Smooth muscle cell (in vitro differentiated cells): ENCODE measurements at regions not wholly inside any gene's neighbourhood (a gene's known extent, or its start where the extent isn't known, plus 50 kb on each side); places are given as distances from the start of the nearest gene placed in this dataset.

ENCODE experiments used
- DNase-seq: peaks from one replicate; lab custom pipeline; 2025; ENCODE audit not compliant: unreplicated experiment; lab: John Stamatoyannopoulos, UW
- H2AFZ ChIP-seq: fragments of 200-600 bp; sonication (generic); 2 replicates; pipeline ENCODE4 v1.6.0; 2016; ENCODE audit warnings: antibody characterized with exemption, low read depth, mild to moderate bottlenecking
- H3F3A ChIP-seq: fragments of 200-600 bp; sonication (generic); 2 replicates; pipeline ENCODE4 v1.6.0; 2017; ENCODE audit warnings: antibody characterized with exemption, low read depth
- H3K27ac ChIP-seq: fragments of 200-600 bp; sonication (generic); 2 replicates; pipeline ENCODE4 v1.5.1; 2016; ENCODE audit warnings: low read depth, mild to moderate bottlenecking
- H3K27me3 ChIP-seq: fragments of 200-600 bp; sonication (generic); 2 replicates; pipeline ENCODE4 v1.6.1; 2016; ENCODE audit warnings: low read depth, mild to moderate bottlenecking
- H3K36me3 ChIP-seq: fragments of 200-600 bp; sonication (generic); 2 replicates; pipeline ENCODE4 v1.5.1; 2016; ENCODE audit warnings: low read depth
- H3K4me1 ChIP-seq: fragments of 200-600 bp; sonication (generic); 2 replicates; pipeline ENCODE4 v1.5.1; 2016; ENCODE audit warnings: low read depth
- H3K4me2 ChIP-seq: fragments of 200-600 bp; sonication (generic); 2 replicates; pipeline ENCODE4 v1.6.0; 2016; ENCODE audit warnings: mild to moderate bottlenecking
- H3K4me3 ChIP-seq: fragments of 200-600 bp; sonication (generic); 2 replicates; pipeline ENCODE4 v1.5.1; 2016; ENCODE audit warnings: mild to moderate bottlenecking
- H3K79me2 ChIP-seq: fragments of 200-600 bp; sonication (generic); 2 replicates; pipeline ENCODE4 v1.6.0; 2016; ENCODE audit warnings: low read depth, mild to moderate bottlenecking
- H3K9ac ChIP-seq: fragments of 200-600 bp; sonication (generic); 2 replicates; pipeline ENCODE4 v1.6.0; 2016; ENCODE audit warnings: low read depth
- H3K9me3 ChIP-seq: fragments of 200-600 bp; sonication (generic); replicated peaks from 2 replicates; pipeline ENCODE4 v1.5.1; 2016; ENCODE audit warnings: low read depth
- H4K20me1 ChIP-seq: fragments of 200-600 bp; sonication (generic); 2 replicates; pipeline ENCODE4 v1.6.0; 2016; ENCODE audit warnings: low read depth
- WGBS: methylation state at CpG from one replicate; pipeline ENCODE4 v1.1.7; 2016; ENCODE audit warnings: low lambda C conversion rate; 5-methylcytosine and 5-hydroxymethylcytosine counted together
- TF ChIP-seq, protein P1 (sequence below): fragments of 200-600 bp; sonication (generic); IDR thresholded peaks from 2 replicates; pipeline ENCODE4 v1.5.1; 2017; ENCODE audit warnings: borderline replicate concordance, mild to moderate bottlenecking, antibody characterized with exemption; ENCODE audit not compliant: insufficient read depth, poor library complexity, severe bottlenecking

DNA sequence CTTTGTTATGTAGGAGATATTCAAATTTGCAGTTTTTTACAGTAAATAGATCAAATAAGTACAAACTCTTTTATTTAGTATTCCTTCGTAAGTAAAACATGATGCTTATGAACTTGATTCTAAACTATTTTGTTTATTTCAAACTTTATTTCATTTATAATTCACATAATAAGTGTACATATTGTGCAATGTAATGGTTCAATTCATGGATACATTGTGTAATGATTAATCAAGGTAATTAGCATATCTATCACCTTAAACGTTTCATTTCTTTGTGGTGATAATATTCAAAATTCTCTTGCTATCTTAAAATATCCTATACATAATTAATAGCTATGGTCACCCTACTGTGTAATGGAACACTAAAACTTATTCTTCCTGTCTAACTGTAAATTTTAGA lies 525.9 kb upstream of the ZNF804A start:
- TF ChIP-seq, protein P1, sequence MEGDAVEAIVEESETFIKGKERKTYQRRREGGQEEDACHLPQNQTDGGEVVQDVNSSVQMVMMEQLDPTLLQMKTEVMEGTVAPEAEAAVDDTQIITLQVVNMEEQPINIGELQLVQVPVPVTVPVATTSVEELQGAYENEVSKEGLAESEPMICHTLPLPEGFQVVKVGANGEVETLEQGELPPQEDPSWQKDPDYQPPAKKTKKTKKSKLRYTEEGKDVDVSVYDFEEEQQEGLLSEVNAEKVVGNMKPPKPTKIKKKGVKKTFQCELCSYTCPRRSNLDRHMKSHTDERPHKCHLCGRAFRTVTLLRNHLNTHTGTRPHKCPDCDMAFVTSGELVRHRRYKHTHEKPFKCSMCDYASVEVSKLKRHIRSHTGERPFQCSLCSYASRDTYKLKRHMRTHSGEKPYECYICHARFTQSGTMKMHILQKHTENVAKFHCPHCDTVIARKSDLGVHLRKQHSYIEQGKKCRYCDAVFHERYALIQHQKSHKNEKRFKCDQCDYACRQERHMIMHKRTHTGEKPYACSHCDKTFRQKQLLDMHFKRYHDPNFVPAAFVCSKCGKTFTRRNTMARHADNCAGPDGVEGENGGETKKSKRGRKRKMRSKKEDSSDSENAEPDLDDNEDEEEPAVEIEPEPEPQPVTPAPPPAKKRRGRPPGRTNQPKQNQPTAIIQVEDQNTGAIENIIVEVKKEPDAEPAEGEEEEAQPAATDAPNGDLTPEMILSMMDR: no peak
- no peaks in the 10 kb centered on the region for H4K20me1 ChIP-seq
- no peak overlapping the region for H2AFZ ChIP-seq
- H3K9me3 ChIP-seq: no peaks in the 10 kb centered on the region
- no peak overlapping the region for H3K27ac ChIP-seq
- DNase-seq: no peak
- no peak overlapping the region for H3K9ac ChIP-seq
- H3K4me1 ChIP-seq: no peaks in the 10 kb centered on the region
- WGBS: 85% methylated on average over 2 of the region's 2 CpGs
- no peak overlapping the region for H3K4me2 ChIP-seq
- no peaks in the 10 kb centered on the region for H3F3A ChIP-seq
- H3K79me2 ChIP-seq: no peaks in the 10 kb centered on the region
- no peak overlapping the region for H3K4me3 ChIP-seq
- H3K27me3 ChIP-seq: no peaks in the 10 kb centered on the region
- no peaks in the 10 kb centered on the region for H3K36me3 ChIP-seq

DNA sequence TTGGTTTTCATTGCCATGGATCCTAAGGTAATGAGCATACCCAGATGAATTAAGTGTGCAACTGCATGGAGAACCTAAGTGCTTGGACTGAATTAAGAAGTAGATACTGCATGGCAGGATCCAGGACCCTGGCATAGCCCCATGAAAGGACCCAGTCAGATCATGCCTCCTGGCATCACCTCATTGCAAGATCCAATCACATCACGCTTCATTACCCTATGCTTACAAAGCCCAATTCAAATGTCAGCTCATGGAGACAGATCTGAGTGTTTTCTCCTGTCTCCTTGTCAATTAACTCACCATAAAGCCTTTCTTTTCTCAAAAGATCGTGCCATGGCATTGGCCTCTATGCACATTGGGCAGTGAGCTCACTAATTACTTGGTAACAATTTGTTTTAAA lies 519.8 kb upstream of the ZNF804A start:
- no peaks in the 10 kb centered on the region for H3K79me2 ChIP-seq
- H3K36me3 ChIP-seq: no peaks in the 10 kb centered on the region
- no peaks in the 10 kb centered on the region for H3K9me3 ChIP-seq
- no peaks in the 10 kb centered on the region for H4K20me1 ChIP-seq
- H3K4me2 ChIP-seq: no peak overlapping the region
- H3K27me3 ChIP-seq: no peaks in the 10 kb centered on the region
- H3K9ac ChIP-seq: no peak overlapping the region
- H2AFZ ChIP-seq: no peak overlapping the region
- H3K4me1 ChIP-seq: no peaks in the 10 kb centered on the region
- no peak overlapping the region for H3K27ac ChIP-seq
- DNase-seq: no peak
- 86% methylated on average over 2 of the region's 2 CpGs for WGBS
- TF ChIP-seq, protein P1: no peak
- no peaks in the 10 kb centered on the region for H3F3A ChIP-seq
- no peak overlapping the region for H3K4me3 ChIP-seq

DNA sequence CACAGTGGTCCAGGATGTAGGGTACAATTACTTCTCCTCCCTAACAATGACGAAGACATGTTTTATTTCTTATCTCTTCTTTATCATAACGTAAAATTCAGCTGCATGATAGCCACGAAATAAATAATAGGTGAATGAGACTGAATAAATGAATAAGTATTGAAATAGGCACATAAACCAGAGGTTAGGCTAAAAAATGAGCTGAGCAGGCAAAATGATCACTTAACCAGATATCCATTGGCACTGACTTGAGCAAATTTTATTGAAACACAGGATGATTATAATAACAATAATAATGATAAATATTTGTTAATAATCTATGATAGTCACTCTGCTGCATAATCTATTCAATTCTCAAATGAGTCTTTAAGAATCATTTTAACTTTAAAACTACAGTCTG lies 506.9 kb upstream of the ZNF804A start:
- no peak overlapping the region for H3K4me2 ChIP-seq
- TF ChIP-seq, protein P1: no peak
- H3K9me3 ChIP-seq: no peaks in the 10 kb centered on the region
- H3K4me3 ChIP-seq: no peak overlapping the region
- H3K27me3 ChIP-seq: no peaks in the 10 kb centered on the region
- no peaks in the 10 kb centered on the region for H3F3A ChIP-seq
- no peak overlapping the region for H2AFZ ChIP-seq
- H3K4me1 ChIP-seq: no peaks in the 10 kb centered on the region
- H3K9ac ChIP-seq: no peak overlapping the region
- H3K79me2 ChIP-seq: no peaks in the 10 kb centered on the region
- no peaks in the 10 kb centered on the region for H4K20me1 ChIP-seq
- 80% methylated on average over 3 of the region's 3 CpGs for WGBS
- no peak overlapping the region for H3K27ac ChIP-seq
- H3K36me3 ChIP-seq: no peaks in the 10 kb centered on the region
- no peak for DNase-seq

DNA sequence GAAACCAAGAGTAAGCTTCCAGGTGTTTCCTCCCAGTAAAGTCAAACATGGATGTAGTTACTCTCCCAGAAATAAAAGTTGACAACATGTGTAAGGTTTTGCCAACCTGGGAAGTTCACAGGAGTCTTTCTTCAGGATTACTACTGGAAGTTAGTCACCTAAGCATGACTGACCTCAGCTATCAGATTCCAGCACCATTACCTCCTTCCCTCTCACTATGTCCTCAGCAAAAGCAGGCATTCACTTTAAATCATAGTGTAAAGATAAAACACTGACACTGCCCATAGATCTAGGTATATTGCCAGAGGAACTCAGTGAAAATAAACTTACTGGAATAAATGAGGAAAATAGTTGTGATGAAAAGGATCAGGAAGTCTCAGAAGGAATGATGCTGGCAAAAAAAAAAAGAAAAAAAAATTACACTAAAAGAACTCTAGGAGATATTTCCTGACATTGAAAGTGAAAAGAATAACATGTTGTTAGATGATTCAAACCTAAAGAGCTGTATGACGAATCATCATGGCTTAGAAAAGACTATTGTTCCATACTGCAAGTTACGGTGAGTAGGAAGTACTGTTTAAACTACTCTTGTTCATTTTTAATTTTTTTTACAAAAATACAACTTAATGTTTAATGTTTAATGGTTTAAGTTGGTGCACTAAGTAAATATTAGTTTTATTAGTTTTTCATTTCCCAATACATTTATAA lies 484.5 kb upstream of the ZNF804A start:
- H3K79me2 ChIP-seq: no peaks in the 10 kb centered on the region
- DNase-seq: no peak
- WGBS: 81% methylated on average over 2 of the region's 2 CpGs
- no peaks in the 10 kb centered on the region for H3K27me3 ChIP-seq
- H3K27ac ChIP-seq: no peak overlapping the region
- no peak overlapping the region for H3K4me2 ChIP-seq
- no peaks in the 10 kb centered on the region for H3K36me3 ChIP-seq
- H3F3A ChIP-seq: no peaks in the 10 kb centered on the region
- no peaks in the 10 kb centered on the region for H3K9me3 ChIP-seq
- no peak overlapping the region for H3K9ac ChIP-seq
- no peaks in the 10 kb centered on the region for H4K20me1 ChIP-seq
- TF ChIP-seq, protein P1: no peak
- H3K4me1 ChIP-seq: no peaks in the 10 kb centered on the region
- H2AFZ ChIP-seq: no peak overlapping the region
- H3K4me3 ChIP-seq: no peak overlapping the region
